Chondrocyte (in vitro differentiated cells): ENCODE measurements at regions not wholly inside any gene's neighbourhood (a gene's known extent, or its start where the extent isn't known, plus 50 kb on each side); places are given as distances from the start of the nearest gene placed in this dataset.
A peak's percentile ranks its signal among the peaks of the same experiment; 100 is the strongest.
"Not testable (repeated sequence)": the region's sequence is repeated elsewhere in the genome, so short reads cannot be mapped to it uniquely, and the experiment has no call there.

Source experiments
- DNase-seq: peaks from one replicate; pipeline ENCODE4 v3.0.0; 2021; ENCODE audit warnings: mixed read lengths, low spot score
- H3K27ac Mint-ChIP-seq: one replicate; pipeline ENCODE4 v1.8.0; 2021; ENCODE audit warnings: mild to moderate bottlenecking, moderate library complexity, mixed read lengths; ENCODE audit not compliant: unreplicated experiment
- H3K27me3 Mint-ChIP-seq: 2 replicates; pipeline ENCODE4 v1.8.0; 2021; ENCODE audit warnings: low read depth, mixed read lengths
- H3K36me3 Mint-ChIP-seq: 2 replicates; pipeline ENCODE4 v1.8.0; 2021; ENCODE audit warnings: low read depth, mixed read lengths
- H3K4me1 Mint-ChIP-seq: 2 replicates; pipeline ENCODE4 v1.8.0; 2021; ENCODE audit warnings: low read depth, mild to moderate bottlenecking, mixed read lengths
- H3K4me3 Mint-ChIP-seq: one replicate; pipeline ENCODE4 v1.8.0; 2021; ENCODE audit warnings: mild to moderate bottlenecking, moderate library complexity, mixed read lengths; ENCODE audit not compliant: unreplicated experiment
- H3K9me3 Mint-ChIP-seq: 2 replicates; pipeline ENCODE4 v1.8.0; 2021; ENCODE audit warnings: low read depth, mixed read lengths
- TF ChIP-seq, protein P1 (sequence below): fragments of 200-600 bp; sonication (generic); IDR thresholded peaks from 2 replicates; pipeline ENCODE4 v1.5.0; 2021; ENCODE audit warnings: antibody characterized with exemption, mild to moderate bottlenecking, moderate library complexity

DNA sequence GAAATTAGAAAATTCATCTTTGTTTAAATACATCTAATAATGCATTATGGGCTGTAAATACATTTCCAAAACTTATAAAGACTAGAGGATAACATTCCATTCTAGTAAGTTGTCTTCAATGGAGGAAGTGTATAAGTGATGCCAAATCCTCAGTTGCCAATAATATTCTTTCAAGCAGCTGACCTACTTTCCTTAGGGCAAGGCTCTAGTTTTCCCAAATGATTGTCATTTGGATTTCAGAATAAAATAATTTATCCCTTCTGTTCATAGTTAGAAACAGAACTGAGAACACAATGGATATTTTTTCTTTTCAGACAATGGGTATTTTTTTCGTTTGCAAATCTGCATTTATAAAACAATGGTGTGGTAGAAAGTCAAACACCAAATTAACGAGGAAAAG lies 354.9 kb upstream of the ADAMTS5 start:
- Mint-ChIP-seq H3K4me3 (no peak overlapping the region), H3K4me1 (no peaks in the 10 kb centered on the region), H3K27me3 (no peaks in the 10 kb centered on the region), H3K27ac (no peak overlapping the region), H3K36me3 (no peaks in the 10 kb centered on the region), H3K9me3 (peaks cover 4% of the 10 kb centered on the region)
- TF ChIP-seq, protein P1, sequence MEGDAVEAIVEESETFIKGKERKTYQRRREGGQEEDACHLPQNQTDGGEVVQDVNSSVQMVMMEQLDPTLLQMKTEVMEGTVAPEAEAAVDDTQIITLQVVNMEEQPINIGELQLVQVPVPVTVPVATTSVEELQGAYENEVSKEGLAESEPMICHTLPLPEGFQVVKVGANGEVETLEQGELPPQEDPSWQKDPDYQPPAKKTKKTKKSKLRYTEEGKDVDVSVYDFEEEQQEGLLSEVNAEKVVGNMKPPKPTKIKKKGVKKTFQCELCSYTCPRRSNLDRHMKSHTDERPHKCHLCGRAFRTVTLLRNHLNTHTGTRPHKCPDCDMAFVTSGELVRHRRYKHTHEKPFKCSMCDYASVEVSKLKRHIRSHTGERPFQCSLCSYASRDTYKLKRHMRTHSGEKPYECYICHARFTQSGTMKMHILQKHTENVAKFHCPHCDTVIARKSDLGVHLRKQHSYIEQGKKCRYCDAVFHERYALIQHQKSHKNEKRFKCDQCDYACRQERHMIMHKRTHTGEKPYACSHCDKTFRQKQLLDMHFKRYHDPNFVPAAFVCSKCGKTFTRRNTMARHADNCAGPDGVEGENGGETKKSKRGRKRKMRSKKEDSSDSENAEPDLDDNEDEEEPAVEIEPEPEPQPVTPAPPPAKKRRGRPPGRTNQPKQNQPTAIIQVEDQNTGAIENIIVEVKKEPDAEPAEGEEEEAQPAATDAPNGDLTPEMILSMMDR: no peak
- DNase-seq: no peak

DNA sequence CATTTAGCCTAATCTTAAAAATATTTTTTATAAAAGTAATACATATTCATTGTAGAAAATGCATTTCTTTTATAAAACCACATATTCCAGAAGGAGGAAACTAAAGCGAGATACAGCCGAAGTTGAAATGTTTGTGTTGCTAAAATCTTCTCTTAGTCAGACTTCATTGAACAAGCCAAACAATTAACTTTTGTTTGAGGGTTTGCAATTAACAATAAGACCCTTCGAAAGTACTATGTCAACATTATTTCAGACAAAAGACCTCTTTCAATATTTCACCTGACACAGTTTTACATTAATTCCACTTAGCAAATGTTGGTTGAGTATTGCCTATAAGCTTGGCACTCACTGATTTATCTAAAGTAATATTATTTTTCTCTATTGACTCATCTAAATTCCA lies 354.0 kb upstream of the ADAMTS5 start:
- H3K4me1 Mint-ChIP-seq: peaks cover 5% of the 10 kb centered on the region
- H3K4me3 Mint-ChIP-seq: no peak overlapping the region
- no peak for DNase-seq
- no peaks in the 10 kb centered on the region for H3K27me3 Mint-ChIP-seq
- TF ChIP-seq, protein P1: no peak
- H3K9me3 Mint-ChIP-seq: peaks cover 8% of the 10 kb centered on the region
- no peaks in the 10 kb centered on the region for H3K36me3 Mint-ChIP-seq
- no peak overlapping the region for H3K27ac Mint-ChIP-seq

DNA sequence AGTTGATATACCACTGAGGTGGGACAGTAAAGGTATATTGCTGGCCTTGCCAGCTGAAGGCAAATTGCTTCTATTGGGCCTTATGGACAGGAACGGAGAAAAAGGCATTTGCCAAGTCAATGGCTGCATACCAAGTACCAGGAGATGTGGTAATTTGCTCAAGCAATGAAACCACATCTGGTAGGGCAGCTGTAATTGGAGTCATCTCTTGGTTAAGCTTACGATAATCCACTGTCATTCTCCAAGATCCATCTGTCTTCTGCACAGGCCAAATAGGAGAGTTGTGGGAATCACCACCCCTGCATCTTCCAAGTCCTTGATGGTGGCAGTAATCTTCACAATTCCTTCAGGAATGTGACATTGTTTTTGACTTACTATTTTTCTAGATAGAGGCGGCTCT lies 350.7 kb upstream of the ADAMTS5 start:
- H3K9me3 Mint-ChIP-seq: peaks cover 29% of the 10 kb centered on the region
- DNase-seq, H3K27ac Mint-ChIP-seq: not testable (repeated sequence)

DNA sequence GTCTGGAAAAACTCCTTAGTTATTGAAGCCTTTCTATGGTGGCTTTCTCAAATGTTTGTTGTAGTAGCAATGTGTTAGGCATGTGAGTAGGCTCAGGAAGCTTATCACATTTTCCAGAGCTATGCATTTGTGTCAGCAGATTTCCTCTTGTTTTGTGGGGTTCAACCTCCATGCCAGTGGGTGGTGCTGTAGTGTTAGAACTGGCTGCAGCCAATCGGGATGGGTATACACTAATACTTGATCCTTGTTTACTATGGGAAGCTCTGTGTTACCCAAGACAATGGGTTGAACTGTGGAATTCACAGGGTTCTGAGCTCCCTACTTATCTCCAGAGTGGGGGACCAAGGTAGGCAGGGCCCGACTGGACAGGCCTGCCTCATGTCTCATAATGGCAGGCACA lies 348.5 kb upstream of the ADAMTS5 start:
- TF ChIP-seq, protein P1: no peak

More for the DNA sequence above, 350.7 kb upstream of the ADAMTS5 start:
- not testable (repeated sequence) for H3K4me3 Mint-ChIP-seq, H3K36me3 Mint-ChIP-seq, H3K27me3 Mint-ChIP-seq
- peaks cover 24% of the 10 kb centered on the region for H3K4me1 Mint-ChIP-seq

DNA sequence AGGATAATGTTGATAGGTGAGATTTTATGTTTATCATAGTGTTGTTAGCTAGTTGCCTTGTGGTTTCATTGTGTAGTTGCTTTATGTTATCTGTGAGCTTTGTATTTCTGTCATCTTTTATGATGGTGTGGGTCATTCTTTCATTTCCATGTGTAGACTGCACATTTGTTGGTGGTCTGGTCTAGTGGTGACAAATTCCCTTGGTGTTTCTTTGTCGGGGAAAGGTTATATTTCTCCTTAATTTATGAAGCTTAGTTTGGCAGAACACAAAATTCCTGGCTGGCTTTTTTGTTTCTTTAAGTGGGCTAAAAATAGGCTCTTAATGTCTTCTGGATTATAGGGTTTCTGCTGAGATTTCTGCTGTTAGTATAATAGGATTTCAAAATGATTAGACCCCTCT lies 347.2 kb upstream of the ADAMTS5 start:
- Mint-ChIP-seq H3K4me3 (no peak overlapping the region), H3K4me1 (peaks cover 31% of the 10 kb centered on the region), H3K9me3 (peaks cover 44% of the 10 kb centered on the region), H3K27me3 (no peaks in the 10 kb centered on the region), H3K27ac (peak overlapping the region; percentile 50), H3K36me3 (peaks cover 9% of the 10 kb centered on the region)
- no peak for DNase-seq
- TF ChIP-seq, protein P1: no peak

More for the DNA sequence above, 348.5 kb upstream of the ADAMTS5 start:
- Mint-ChIP-seq H3K4me3 (no peak overlapping the region), H3K36me3 (peaks cover 9% of the 10 kb centered on the region), H3K27ac (no peak overlapping the region), H3K27me3 (no peaks in the 10 kb centered on the region), H3K9me3 (peaks cover 46% of the 10 kb centered on the region), H3K4me1 (peaks cover 24% of the 10 kb centered on the region)
- DNase-seq: no peak
